ENCODE measurements at regions not wholly inside any gene's neighbourhood (a gene's known extent, or its start where the extent isn't known, plus 50 kb on each side); places are given as distances from the start of the nearest gene placed in this dataset.

DNA sequence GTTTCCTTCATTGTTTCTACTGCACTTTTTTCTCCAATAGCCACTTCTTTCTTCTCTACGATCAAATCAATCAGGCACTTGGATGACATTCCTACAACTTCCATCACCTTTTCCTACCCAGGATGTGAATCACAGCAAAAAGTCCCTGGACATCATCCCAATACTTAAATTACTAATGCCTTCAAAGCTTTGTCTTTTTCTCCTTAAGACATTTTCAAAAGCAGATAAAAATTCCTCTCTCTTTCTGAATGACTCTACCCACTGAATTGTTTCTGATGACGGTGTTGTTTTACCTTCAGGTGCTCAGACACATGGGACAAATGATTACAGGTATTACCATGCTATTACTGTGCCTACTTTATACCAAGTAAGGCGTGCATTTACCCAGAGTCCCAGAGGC is 500.9 kb downstream of the FBXO15 start:
- H3K4me3 ChIP-seq (ENCODE audit: low read depth, low read length), result no peak overlapping the region
- H3K27ac ChIP-seq (ENCODE audit: low read depth, low read length), result peak overlapping the region; percentile 82
- no peaks in the 10 kb centered on the region for H3K27me3 ChIP-seq (ENCODE audit: control insufficient read depth, insufficient read depth, low read length)
- TF ChIP-seq, protein P1, sequence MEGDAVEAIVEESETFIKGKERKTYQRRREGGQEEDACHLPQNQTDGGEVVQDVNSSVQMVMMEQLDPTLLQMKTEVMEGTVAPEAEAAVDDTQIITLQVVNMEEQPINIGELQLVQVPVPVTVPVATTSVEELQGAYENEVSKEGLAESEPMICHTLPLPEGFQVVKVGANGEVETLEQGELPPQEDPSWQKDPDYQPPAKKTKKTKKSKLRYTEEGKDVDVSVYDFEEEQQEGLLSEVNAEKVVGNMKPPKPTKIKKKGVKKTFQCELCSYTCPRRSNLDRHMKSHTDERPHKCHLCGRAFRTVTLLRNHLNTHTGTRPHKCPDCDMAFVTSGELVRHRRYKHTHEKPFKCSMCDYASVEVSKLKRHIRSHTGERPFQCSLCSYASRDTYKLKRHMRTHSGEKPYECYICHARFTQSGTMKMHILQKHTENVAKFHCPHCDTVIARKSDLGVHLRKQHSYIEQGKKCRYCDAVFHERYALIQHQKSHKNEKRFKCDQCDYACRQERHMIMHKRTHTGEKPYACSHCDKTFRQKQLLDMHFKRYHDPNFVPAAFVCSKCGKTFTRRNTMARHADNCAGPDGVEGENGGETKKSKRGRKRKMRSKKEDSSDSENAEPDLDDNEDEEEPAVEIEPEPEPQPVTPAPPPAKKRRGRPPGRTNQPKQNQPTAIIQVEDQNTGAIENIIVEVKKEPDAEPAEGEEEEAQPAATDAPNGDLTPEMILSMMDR (IDR thresholded peaks at IDR 0.05; ENCODE audit: low read depth, low read length), result no peak
- CTCF ChIA-PET, result interaction anchor here (0.5 to 2.6 kb wide), 2 partner anchors 196 to 905 kb away, joined by 3 to 9 read pairs; no protein-coding TSS in a partner anchor
- peak; percentile 55 for DNase-seq (ENCODE audit: low read depth, low spot score)
- POLR2A ChIA-PET, result interaction anchor here (2.2 kb wide), 1 partner anchor 42 kb away, joined by 5 read pairs; no protein-coding TSS in a partner anchor
- H3K9me3 ChIP-seq (ENCODE audit: control insufficient read depth, insufficient read depth, low read length), result no peaks in the 10 kb centered on the region

DNA sequence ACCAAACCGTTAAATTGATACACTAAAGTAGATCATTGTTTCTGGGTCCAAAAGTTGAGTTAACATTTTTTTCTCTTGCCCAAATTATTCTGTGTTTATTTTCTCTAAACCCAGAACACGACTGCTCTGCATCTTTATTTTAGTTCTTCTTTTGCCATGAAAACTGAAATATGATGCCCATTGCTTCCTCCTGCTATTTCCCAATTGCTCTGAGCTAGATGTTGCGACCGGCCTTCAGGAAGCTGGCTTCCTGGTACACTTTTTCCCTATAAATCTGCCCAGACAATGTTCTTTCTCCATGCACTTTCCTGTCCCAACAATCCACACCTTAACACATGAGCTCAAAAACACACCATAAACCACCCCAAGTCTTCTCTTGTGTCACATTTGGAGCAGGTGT is 501.4 kb downstream of the FBXO15 start:
- ChIA-PET POLR2A (interaction anchor here (2.2 kb wide), 1 partner anchor 42 kb away, joined by 5 read pairs; no protein-coding TSS in a partner anchor), CTCF (interaction anchor here (0.5 to 2.6 kb wide), 2 partner anchors 196 to 905 kb away, joined by 3 to 9 read pairs; no protein-coding TSS in a partner anchor)
- Histone ChIP-seq H3K4me3 (ENCODE audit: low read depth, low read length) (no peak overlapping the region), H3K9me3 (ENCODE audit: control insufficient read depth, insufficient read depth, low read length) (no peaks in the 10 kb centered on the region), H3K27ac (ENCODE audit: low read depth, low read length) (peak overlapping the region; percentile 85), H3K27me3 (ENCODE audit: control insufficient read depth, insufficient read depth, low read length) (no peaks in the 10 kb centered on the region)
- no peak for DNase-seq (ENCODE audit: low read depth, low spot score)
- TF ChIP-seq, protein P1 (IDR thresholded peaks at IDR 0.05; ENCODE audit: low read depth, low read length), result no peak

DNA sequence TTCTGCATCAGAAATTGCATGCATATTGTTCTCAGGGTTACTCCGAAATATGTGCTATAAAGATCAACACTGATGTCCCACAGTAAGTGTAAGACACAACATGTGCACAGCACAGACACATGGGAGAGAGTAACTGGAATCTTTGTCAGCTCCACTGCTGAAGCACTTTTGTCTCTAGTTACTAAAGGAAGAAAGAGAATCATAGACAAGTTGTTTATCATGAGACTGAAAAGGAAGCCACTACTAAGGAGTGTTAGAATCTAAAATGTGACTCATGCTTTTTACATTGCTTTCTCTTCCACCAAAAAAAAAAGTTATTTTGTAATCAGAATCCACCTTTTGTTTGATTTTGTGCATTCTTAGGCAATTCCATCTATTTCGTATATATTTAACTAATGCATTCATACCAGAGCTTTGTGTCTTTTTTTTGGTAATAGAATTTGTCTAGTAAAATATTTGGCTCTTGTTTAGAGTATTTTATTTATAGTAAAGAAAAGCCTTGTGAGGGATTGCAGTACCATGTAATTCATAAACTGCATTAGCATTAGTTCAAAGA is 502.4 kb downstream of the FBXO15 start:
- CTCF ChIA-PET, result interaction anchor here (0.5 to 2.6 kb wide), 4 partner anchors 30 to 388 kb away, joined by 3 to 9 read pairs (median 4); no protein-coding TSS in a partner anchor
- POLR2A ChIA-PET, result no interaction called here
- Histone ChIP-seq H3K27ac (ENCODE audit: low read depth, low read length) (no peak overlapping the region), H3K27me3 (ENCODE audit: control insufficient read depth, insufficient read depth, low read length) (no peaks in the 10 kb centered on the region), H3K9me3 (ENCODE audit: control insufficient read depth, insufficient read depth, low read length) (no peaks in the 10 kb centered on the region), H3K4me3 (ENCODE audit: low read depth, low read length) (no peak overlapping the region)
- TF ChIP-seq, protein P1 (IDR thresholded peaks at IDR 0.05; ENCODE audit: low read depth, low read length), result no peak
- no peak for DNase-seq (ENCODE audit: low read depth, low spot score)

DNA sequence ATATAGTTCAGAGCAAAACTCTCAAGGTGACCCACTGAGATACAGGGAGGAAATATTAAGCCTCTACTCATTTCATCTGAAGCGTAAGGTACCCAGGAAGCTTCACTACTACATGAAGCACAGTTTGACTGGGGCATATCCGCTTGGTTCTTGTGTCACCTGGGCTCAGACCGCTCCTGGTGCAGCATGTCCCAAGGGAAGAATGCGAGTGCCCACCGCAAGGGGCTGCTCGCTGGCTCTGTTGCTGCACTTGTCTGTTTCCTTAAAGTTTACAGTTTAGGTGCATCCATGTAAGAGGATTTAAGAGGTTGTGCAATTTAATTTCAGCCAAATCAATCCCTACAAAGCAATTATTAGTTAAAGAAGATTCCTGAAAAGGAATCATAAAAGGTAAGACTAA is 507.8 kb downstream of the FBXO15 start:
- Histone ChIP-seq H3K27ac (ENCODE audit: low read depth, low read length) (no peak overlapping the region), H3K9me3 (ENCODE audit: control insufficient read depth, insufficient read depth, low read length) (no peaks in the 10 kb centered on the region), H3K27me3 (ENCODE audit: control insufficient read depth, insufficient read depth, low read length) (no peaks in the 10 kb centered on the region), H3K4me3 (ENCODE audit: low read depth, low read length) (no peak overlapping the region)
- ChIA-PET CTCF (no interaction called here), POLR2A (no interaction called here)
- no peak for DNase-seq (ENCODE audit: low read depth, low spot score)
- TF ChIP-seq, protein P1 (IDR thresholded peaks at IDR 0.05; ENCODE audit: low read depth, low read length), result no peak

DNA sequence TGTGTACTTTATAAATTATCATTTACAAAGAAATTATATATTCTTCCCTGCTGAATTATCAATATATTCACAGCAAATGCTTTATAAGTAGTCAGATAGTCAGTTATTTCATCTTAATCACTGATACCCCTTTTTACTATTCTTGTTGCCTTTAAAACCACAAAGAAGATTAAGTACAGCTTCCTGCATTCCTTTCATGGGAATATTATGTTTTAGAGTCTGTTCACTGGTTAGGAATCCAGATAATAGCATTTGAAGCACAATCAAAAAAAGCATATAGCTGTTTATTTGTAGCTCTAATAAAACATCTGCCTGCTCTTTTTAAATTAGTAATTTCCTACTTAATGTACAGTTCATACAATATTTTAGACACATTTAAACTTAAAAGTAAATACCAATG is 508.9 kb downstream of the FBXO15 start:
- no peak overlapping the region for H3K4me3 ChIP-seq (ENCODE audit: low read depth, low read length)
- POLR2A ChIA-PET, result no interaction called here
- DNase-seq (ENCODE audit: low read depth, low spot score), result no peak
- TF ChIP-seq, protein P1 (IDR thresholded peaks at IDR 0.05; ENCODE audit: low read depth, low read length), result no peak
- CTCF ChIA-PET, result no interaction called here
- H3K27ac ChIP-seq (ENCODE audit: low read depth, low read length), result no peak overlapping the region
- H3K27me3 ChIP-seq (ENCODE audit: control insufficient read depth, insufficient read depth, low read length), result no peaks in the 10 kb centered on the region
- H3K9me3 ChIP-seq (ENCODE audit: control insufficient read depth, insufficient read depth, low read length), result no peaks in the 10 kb centered on the region
